C1 segment of cervical spinal cord (tissue), 14 donors: ENCODE measurements at regions not wholly inside any gene's neighbourhood (a gene's known extent, or its start where the extent isn't known, plus 50 kb on each side); places are given as distances from the start of the nearest gene placed in this dataset.
"Not testable (repeated sequence)": the region's sequence is repeated elsewhere in the genome, so short reads cannot be mapped to it uniquely, and the experiment has no call there.

Experiments used
- DNase-seq, 14 donors: peaks; one replicate each; lab custom pipeline; 2025; lab: John Stamatoyannopoulos, UW

DNA sequence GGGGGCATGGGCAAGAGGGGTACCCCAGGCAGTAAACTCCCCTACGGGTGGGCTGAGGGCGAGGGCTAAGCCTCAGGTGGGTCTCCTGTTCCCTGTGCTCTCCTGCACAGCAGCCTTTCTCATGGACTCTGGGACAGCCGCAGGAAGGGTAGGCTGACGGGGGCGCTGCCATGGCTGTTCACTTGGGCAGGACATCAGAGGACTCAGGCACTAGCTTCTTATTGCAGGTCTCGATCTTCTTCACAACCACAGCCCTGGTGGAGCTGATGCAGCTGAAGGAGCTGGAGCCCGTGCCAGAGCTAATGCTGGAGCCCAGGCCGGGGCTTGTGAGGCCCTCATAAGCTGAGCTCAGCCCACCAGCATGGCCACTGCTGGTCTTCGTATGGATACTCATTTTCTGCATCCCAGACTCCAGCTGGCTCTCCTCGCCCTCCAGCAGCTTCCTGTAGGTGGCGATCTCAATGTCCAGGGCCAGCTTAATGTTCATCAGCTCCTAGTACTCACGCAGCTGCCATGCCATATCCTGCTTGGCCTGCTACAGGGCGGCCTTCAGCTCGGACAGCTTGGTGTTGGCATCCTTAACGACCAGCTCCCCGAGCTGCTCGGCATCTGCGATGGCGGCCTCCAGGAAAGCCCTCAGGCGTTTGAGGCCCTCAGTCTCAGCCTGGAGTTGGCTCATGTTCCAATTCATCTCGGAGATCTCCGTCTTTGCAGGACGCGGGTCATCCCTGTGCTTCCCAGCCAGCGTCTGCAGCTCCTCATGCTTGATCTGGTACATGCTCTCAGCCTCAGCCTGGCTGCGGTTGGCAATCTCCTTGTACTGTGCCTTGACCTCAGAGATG lies 359.8 kb upstream of the SETBP1 start:
- no peak for DNase-seq

DNA sequence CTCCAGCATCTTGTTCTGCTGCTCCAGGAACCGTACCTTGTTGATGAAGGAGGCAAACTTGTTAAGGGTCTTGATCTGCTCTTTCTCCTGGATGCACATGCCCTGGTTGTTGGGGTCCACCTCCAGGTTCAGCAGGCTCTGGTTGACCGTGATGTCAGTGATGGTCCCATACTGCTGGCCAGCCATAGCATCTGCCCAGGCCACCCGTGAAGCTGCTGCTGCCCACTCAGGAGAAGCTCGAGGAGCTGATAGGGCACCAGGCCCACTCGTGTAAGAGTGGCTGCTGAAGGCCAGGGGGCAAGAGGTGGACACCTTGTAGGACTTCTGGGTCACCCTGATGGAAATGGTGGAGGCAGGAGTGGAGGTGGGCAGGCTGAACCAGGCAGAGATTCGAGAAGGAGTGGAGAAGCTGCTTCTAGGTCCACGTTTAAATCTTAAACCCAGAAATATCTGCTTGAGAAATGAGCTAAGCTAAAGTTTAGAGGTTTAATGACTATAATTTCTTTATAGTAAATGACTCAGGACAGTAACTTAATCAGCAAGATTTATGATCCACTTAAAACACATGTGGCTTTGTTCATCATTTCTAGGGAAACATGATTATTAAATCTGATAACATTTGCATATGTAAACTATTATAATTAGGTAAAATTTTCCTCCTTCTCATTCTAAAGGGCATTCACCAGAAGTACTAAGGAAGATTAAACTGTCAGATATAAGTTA lies 358.7 kb upstream of the SETBP1 start:
- DNase-seq = no peak

DNA sequence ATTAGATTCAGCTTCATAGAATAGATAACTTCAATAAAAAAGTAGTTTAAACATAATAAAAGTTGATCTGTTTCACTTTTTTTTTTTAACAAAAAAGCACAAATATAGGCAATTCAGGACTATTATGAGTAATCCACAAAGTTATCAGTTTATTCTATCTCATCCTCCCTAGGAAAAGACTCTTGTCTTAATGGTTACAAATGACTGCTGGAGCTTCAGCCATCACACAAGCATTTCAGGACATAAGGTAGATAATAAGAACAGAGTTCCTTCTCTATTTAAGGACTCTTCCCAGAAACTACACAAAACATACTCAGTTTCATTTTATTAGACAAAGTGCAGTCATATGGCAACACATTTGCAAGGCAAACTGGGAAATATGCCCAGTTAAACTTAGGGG lies 357.6 kb upstream of the SETBP1 start:
- no peak for DNase-seq

DNA sequence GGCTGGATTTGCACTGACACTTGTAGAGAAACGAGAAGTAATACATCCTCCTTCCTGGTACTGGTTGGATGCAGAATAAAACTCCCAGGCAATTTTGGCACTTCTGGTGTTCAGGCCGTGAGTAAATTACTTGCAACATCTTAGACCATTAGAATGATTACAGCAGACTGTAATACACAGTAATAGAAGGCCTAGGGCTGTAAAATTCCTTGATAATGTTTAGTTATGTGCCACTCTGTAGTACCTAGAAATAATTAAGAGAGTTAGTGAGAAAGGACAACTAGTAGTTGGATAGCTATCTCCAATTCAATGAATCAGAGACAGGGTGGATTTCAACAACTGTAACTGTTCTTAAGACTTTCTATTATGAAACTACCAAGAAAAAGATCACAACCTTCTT lies 356.3 kb upstream of the SETBP1 start:
- no peak for DNase-seq

DNA sequence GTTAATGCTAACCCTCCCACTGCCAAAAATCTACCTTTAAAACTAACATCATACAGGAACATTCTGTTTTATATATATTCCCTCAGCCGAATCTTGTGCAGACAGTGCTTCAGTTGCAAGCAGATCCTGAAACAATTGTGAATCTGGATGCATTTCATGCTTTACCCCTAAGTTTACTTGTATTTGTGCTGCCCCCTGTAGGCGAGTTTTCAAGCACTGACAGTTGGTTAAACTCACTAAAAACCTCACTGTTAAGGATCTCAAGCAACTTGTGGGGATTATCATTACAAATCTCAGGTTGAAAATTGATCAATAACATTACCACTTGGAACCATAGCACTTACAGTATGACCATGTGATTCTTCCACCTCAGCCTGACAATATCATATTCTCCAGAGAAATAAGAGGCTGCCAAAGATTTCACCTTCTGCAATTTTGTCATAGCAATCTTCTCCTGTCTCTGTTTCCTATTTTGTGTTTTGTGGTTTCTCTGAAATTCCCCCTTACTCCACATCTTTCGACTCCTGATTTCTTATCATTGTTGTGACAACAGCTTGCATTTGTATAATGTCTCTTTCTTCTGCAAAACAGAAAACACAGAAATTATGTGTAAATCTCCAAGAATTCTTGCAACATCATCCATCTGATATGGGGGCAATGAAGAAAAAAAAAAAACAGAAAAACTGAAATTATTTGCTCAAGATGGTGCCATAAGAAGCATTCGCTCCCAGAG lies 354.6 kb upstream of the SETBP1 start:
- peak in 4 of 14 donors; percentile 1 to 3 (median 2) for DNase-seq

DNA sequence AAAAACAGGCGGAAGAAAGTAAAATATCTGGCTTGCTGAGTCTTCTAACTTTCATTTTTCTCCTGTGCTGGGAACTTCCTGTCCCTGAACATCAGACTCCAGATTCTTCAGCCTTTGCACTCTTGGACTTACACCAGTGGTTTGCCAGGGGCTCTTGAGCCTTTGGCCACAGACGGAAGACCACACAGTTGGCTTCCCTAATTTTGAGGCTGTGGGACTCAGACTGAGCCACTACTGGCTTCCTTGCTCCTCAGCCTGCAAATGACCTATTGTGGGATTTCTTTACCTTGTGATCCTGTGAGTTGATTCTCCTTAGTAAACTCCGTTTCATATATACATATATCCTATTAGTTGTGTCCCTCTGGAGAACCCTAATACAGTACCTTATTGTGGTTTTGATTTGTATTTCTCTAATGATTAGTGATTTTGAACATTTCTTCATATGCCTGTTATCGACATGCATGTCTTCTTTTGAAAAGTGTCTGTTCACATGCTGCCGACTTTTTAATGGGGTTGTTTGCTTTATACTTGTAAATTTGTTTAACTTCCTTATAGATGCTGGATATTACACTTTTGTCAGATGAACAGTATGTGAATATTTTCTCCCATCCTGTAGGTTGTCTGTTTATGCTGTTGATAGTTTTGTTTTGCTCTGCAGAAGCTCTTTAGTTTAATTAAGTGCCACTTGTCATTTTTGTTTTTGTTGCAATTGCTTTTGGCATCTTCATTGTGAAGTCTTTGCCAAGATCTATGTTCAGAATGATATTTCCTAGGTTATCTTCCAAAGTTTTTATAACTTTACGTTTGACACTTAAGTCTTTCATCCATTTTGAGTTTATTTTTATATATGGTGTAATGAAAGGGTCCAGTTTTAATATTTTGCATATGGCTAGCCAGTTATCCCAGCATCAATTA lies 348.8 kb upstream of the SETBP1 start:
- DNase-seq = no peak

DNA sequence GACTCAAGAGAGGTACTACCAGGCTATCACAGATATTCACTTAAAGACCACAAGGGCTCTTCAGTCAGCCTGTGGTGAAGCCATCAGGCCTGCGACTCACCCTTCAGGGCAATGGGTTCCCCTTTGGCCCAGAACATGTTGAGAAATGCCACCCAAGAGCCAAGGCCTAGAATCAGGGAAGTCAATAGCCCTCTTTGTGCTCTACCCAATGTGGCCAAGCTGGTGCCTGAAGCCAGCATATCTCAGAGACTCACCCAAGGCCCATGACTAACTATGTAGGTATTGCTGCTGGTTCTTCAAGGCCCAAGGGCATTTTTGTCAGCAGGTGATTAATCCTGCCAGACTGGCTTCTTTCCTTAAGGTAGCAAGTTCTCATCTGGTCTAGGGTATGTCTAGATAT lies 338.9 kb upstream of the SETBP1 start:
- DNase-seq = no peak

DNA sequence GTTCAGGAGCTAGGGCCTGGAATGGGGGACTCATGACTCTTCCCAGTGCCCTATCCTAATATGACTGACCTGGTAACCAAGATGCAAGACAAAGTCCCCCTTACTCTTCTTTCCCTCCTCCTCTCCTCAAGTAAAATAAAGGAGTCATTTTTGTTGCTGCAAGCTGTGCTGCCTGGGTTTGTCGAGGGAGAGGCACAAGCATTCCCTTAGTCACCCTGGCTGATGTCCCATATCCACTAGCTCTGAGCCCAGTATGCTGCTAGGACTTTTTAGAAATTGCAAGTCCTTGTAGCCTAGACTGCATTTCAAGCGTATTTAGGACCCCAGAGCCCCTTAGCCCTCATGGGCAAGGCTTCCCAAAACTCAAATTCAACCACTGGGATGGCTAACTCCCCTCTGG lies 338.5 kb upstream of the SETBP1 start:
- peak in 2 of 14 donors; percentile 1 to 3 for DNase-seq

DNA sequence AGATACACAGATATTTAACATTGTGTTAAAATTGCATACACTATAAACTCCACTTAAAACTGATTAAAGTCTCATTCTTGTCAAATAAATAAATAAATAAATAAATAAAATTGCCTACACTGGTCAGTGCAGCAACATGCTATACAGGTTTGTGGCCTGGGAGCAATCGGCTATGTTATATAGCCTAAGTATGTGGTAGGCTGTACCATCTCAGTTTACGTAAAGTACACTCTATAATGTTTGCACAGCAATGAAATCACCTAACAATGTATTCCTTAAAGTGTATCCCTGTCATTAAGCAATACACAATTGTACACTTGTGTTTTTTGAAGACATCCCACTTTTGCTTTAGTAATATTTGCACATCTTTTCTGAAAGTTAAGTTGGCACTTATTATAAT lies 337.7 kb upstream of the SETBP1 start:
- no peak for DNase-seq

DNA sequence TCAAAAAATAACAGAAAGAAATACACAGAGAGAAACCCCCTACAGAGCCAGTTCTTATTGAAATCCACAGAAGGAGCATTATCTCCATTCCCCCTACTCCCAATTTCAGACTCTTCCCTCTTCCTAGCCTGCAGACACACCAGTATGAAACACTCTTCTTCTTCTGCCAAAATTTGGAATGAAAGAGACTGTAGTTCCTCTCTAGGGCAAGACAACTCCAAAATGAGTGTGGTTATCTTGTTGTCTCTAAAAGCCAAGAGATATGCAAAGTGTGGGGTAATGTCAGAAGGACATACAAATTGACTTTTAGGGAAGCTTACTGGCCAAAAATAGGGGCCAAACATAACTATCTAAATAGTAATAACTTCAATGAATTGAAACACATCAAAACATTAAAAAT lies 337.1 kb upstream of the SETBP1 start:
- no peak for DNase-seq

DNA sequence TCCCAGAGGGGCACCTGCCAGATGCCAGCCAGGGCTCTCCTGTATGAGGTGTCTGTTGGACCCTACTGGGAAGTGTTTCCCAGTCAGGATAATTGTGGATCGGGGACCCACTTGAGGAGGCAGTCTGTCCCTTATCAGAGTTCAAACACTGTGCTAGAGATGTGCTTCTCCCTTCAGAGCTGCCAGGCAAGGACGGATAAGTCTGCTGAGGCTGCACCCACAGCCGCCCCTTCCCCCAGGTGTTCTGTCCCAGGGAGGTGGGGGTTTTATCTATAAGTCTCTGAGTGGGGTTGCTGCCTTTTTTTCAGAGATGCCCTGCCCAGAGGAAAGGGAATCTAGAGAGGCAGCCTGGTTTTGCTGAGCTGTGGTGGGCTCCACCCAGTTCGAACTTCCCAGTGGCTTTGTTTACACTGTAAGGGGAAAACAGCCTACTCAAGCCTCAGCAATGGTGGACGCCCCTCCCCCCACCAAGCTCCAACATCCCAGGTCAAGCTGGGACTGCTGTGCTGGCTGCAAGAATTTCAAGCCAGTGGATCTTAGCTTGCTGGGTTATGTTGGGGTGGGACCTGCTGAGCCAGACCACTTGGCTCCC lies 324.0 kb upstream of the SETBP1 start:
- DNase-seq = no peak

DNA sequence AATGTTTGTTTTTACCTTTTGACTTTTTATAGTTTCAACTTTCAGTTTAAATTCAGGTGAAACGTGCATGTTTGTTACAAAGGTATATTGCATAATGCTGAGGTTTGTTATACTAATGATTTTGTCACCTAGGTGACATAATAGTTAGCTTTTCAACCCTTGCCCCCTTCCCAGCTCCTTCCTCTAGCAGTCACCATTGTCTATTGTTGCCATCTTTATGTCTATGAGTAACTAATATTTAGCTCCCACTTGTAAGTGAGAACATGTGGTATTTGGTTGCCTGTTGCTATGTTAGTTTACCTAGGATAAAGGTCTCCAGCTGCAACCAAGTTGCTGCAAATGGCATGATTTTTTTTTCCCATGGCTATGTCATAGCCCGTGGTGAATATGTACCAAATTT lies 322.3 kb upstream of the SETBP1 start:
- no peak for DNase-seq

DNA sequence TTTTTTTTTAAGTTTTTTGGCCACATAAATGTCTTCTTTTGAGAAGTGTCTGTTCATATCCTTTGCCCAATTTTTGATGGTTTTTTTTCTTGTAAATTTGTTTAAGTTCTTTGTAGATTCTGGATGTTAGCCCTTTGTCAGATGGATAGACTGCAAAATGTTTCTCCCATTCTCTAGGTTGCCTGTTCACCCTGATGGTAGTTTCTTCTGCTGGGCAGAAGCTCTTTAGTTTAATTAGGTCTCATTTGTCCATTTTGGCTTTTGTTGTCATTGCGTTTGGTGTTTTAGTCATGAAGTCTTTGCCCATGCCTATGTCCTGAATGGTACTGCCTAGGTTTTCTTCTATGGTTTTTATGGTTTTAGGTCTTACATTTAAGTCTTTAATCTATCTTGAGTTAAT lies 320.9 kb upstream of the SETBP1 start:
- DNase-seq = not testable (repeated sequence)

DNA sequence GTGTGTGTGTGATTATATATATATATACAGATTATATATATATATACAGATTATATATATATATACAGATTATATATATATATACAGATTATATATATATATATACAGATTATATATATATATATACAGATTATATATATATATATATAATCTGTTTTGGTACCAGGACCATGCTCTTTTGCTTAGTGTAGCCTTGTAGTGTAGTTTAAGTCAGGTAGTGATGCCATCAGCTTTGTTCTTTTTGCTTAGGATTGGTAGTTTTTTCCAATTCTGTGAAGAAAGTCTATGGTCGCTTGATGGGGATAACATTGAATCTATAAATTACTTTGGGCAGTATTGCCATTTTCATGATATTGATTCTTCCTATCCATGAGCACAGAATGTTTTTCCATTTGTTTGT lies 318.5 kb upstream of the SETBP1 start:
- not testable (repeated sequence) for DNase-seq

DNA sequence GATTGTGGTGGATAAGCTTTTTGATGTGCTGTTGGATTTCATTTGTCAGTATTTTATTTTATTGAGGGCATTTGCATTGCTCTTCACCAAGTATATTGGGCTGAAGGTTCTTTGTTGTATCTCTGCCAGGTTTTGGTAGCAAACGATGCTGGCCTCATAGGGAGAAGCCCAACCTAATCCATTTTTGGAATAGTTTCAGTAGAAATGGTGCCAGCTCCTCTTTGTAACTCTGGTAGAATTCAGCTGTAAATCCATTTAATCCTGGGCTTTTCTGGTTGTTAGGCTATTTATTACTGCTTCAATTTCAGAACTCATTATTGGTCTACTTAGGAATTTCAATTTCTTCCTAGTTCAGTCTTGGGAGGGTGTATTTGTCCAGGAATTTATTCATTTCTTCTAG lies 309.8 kb upstream of the SETBP1 start:
- no peak for DNase-seq

DNA sequence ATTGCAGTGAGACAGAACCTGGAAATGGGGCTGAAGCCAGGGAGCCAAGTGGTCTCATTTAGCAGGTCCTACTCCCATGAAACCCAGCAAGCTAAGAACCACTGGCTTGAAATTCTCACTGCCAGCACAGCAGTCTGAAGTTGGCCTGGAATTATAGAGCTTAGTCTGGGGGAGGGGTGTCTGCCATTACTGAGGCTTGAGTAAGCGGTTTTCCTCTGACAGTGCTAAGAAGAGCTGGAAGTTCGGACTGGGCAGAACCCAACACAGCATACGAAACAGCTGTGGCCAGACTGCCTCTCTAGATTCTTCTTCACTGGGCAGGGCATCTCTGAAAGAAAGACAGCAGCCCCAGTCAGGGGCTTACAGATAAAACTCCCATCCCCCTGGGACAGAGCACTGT lies 305.7 kb upstream of the SETBP1 start:
- no peak for DNase-seq

DNA sequence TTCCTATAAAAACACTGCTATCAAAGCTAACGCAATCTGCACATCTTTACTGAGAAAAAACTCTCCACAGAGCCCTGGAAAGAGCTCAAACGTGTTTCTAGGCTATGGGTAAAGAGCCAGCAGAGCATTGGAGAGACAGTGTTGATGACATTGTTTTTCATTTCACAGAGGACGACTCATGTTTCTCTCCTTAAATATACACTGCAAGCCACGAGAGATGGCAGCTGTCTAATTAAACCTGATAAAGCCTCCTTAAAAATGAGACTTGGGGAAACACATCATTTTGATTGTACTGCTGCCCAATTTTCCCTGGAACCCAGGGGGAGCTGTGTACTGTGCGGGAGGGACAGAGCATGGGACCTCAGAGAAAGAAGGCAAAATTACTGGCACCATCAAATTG lies 294.3 kb upstream of the SETBP1 start:
- DNase-seq = no peak

DNA sequence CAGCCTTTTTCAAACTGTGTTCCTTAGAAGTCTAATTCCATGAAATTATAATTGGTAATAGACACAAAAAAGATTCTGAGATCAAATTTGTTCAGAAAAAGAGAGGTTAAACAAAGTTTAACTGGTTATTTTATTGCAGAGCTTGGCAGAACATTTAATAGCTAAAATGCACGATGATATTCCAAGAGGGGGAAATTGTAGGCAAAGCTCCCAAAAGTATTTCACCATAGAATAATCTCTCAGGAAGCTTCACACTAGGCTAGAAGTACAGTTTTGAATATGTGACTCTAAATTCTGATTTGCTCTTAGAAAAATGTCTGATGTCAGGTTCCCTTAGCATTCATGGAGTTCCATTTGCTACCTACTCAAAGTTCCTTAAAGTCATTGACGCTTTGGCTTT lies 292.4 kb upstream of the SETBP1 start:
- no peak for DNase-seq

DNA sequence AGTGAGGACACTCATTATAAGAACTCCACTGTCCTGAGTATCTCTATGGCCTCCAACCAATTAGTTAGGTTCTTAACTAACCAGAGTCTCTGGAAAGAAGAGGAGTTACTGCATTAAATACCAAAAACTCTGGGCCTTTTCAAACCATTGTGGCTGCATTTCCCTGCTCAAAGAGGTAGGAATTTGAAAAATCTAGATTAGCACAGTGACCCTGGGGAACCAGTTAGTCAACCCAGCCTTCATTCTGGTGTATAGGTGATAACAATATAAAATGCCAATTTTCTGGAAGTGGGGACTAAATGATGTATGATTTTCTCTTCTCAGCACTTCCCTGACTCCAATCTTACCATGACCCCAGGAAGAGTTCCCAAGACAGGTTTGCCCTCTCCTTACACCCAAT lies 287.8 kb upstream of the SETBP1 start:
- no peak for DNase-seq

DNA sequence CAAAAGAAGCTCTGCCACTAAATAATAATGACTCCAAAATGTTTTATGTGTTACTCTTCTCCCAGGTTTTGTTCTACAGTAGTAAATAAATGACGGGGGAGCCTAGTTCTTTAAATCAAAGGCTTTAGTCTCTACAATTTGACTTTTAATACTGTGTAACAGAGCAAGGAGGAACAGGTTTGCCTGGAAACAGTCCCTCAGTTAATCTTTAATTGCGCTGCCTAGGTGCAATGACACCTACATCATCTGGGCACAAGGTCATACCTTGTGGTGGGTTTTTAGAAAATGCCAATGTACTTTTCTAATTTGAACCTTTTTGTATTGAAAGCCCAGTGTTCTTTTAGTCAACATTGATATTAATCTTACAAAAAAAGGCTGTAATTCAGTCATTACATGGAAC lies 287.3 kb upstream of the SETBP1 start:
- no peak for DNase-seq

DNA sequence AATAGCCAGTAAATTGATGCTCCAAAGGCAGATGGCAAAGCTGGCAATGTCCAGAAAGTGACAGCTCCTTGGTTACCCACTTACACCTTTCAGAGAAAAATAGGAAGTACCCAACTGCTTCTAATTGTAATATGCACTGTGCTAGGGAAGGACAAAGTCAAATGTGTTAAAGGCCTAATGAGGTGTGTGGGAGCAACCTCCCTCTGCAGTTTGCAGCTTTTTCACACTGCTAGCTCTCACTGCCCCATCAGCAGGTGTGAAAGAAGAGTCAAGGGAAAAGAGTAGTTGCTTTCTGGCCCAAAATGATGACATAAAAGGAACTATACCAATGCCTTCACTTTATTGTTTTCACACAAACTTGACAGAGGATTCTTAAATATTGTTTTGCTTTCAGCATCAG lies 284.1 kb upstream of the SETBP1 start:
- DNase-seq = no peak
